ENCODE measurements at regions not wholly inside any gene's neighbourhood (a gene's known extent, or its start where the extent isn't known, plus 50 kb on each side); places are given as distances from the start of the nearest gene placed in this dataset.

DNA sequence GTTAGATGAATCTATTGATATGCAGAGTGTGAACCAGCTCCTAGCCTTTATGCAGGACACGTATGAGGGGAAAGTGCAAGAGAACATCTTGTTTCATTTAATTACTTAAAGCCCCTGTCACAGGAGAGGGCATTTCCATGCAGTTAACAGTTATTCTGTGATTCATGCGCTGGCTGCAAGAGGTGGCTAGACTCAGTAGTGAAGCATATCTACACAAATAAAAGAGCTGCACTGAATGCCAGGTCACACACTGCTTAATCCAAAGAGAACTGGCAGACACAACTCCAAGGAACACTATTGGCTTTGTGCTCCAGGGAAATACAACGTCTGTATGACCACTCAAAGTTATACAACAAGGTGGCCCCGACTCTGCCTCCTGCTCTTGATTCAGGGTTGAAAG lies 394.1 kb downstream of the C12orf75 start:
- H3K27me3 ChIP-seq (ENCODE audit: control insufficient read depth, insufficient read depth, low read length, poor library complexity, severe bottlenecking): no peaks in the 10 kb centered on the region
- no peaks in the 10 kb centered on the region for H3K36me3 Mint-ChIP-seq (ENCODE audit: low read depth)
- no peak overlapping the region for H3K4me3 Mint-ChIP-seq
- H3K4me3 ChIP-seq (ENCODE audit: low read length): no peak overlapping the region
- H3K4me1 ChIP-seq (ENCODE audit: control insufficient read depth, insufficient read depth, low read length): no peaks in the 10 kb centered on the region
- no peak overlapping the region for H3K27ac Mint-ChIP-seq
- H3K27me3 Mint-ChIP-seq (ENCODE audit: insufficient read depth): peaks cover 2% of the 10 kb centered on the region
- 65 to 81% methylated on average over 4 of the region's 4 CpGs for WGBS, 2 experiments (ENCODE audit: insufficient coverage in 1 of 2, insufficient read length in 1 of 2)
- H3K4me1 Mint-ChIP-seq: peaks cover 6% of the 10 kb centered on the region
- no peaks in the 10 kb centered on the region for H3K9me3 Mint-ChIP-seq
- TF ChIP-seq, protein P1, sequence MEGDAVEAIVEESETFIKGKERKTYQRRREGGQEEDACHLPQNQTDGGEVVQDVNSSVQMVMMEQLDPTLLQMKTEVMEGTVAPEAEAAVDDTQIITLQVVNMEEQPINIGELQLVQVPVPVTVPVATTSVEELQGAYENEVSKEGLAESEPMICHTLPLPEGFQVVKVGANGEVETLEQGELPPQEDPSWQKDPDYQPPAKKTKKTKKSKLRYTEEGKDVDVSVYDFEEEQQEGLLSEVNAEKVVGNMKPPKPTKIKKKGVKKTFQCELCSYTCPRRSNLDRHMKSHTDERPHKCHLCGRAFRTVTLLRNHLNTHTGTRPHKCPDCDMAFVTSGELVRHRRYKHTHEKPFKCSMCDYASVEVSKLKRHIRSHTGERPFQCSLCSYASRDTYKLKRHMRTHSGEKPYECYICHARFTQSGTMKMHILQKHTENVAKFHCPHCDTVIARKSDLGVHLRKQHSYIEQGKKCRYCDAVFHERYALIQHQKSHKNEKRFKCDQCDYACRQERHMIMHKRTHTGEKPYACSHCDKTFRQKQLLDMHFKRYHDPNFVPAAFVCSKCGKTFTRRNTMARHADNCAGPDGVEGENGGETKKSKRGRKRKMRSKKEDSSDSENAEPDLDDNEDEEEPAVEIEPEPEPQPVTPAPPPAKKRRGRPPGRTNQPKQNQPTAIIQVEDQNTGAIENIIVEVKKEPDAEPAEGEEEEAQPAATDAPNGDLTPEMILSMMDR (conservative IDR thresholded peaks at IDR 0.05): no peak
- H3K9ac ChIP-seq (ENCODE audit: extremely low read depth, low read length, poor library complexity, severe bottlenecking): no peak overlapping the region
- no peak for DNase-seq
- peak overlapping the region; percentile 76 for H3K27ac ChIP-seq (ENCODE audit: low read depth, low read length)
- H3K9me3 ChIP-seq (ENCODE audit: control insufficient read depth, low read length): no peaks in the 10 kb centered on the region
- no peaks in the 10 kb centered on the region for H3K36me3 ChIP-seq (ENCODE audit: control insufficient read depth, insufficient read depth, low read length)

DNA sequence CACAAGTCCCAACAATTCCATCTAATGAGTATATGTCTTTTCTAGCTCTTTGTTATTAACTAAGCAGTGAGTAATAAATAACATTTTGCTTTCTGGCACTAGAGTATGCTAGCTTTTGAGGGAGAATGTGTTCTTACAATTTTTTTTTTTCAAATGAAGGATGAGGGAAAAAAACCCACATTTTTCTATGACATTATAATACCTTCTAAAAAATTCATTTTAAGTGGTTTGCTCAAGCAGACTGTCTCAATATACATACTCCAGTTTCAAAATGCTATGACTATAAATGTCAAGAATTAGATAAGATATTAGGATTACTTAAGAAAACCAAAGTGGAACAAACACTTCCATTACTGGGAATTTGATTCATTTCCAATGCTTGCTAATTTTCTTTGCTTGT lies 394.6 kb downstream of the C12orf75 start:
- TF ChIP-seq, protein P1 (conservative IDR thresholded peaks at IDR 0.05): no peak
- Mint-ChIP-seq H3K4me3 (no peak overlapping the region), H3K4me1 (peaks cover 6% of the 10 kb centered on the region), H3K9me3 (no peaks in the 10 kb centered on the region), H3K27me3 (ENCODE audit: insufficient read depth) (peaks cover 2% of the 10 kb centered on the region), H3K36me3 (ENCODE audit: low read depth) (no peaks in the 10 kb centered on the region), H3K27ac (no peak overlapping the region)
- no peak for DNase-seq
- peaks cover 2% of the 10 kb centered on the region for H3K9me3 ChIP-seq (ENCODE audit: control insufficient read depth, low read length)
- H3K4me3 ChIP-seq (ENCODE audit: low read length): no peak overlapping the region
- no peaks in the 10 kb centered on the region for H3K36me3 ChIP-seq (ENCODE audit: control insufficient read depth, insufficient read depth, low read length)
- no peaks in the 10 kb centered on the region for H3K27me3 ChIP-seq (ENCODE audit: control insufficient read depth, insufficient read depth, low read length, poor library complexity, severe bottlenecking)
- no peak overlapping the region for H3K9ac ChIP-seq (ENCODE audit: extremely low read depth, low read length, poor library complexity, severe bottlenecking)
- peak overlapping the region; percentile 76 for H3K27ac ChIP-seq (ENCODE audit: low read depth, low read length)
- no peaks in the 10 kb centered on the region for H3K4me1 ChIP-seq (ENCODE audit: control insufficient read depth, insufficient read depth, low read length)

DNA sequence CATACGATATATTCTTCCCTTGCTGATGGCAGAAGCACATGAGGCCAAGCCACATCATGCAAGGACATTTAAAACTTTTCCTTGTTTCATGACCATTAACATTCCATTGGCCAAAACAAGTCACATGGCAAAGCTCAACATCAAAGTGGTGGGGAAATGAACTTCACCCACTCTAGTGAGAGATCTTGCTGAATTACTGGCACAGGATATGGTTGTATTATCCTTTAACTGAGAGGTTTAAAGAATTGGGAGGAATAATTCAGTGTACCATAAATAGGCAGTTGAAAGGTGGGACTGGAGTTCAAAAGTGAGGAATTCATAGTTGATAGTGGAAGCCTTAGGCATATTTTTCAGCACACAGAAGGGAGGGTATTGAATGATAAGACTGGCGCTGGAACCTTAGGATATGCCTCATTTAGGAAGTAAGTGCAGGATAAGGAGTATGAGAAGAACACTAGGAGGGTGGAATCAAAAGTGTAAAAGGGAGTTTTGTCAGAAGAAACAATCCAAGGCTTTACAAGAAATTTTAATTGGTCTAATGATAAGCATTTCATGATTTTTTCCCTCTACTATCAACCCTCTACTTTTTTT lies 398.8 kb downstream of the C12orf75 start:
- Mint-ChIP-seq H3K27ac (no peak overlapping the region), H3K27me3 (ENCODE audit: insufficient read depth) (peaks cover 18% of the 10 kb centered on the region), H3K4me1 (no peaks in the 10 kb centered on the region), H3K9me3 (peaks cover 4% of the 10 kb centered on the region), H3K4me3 (no peak overlapping the region), H3K36me3 (ENCODE audit: low read depth) (no peaks in the 10 kb centered on the region)
- H3K36me3 ChIP-seq (ENCODE audit: control insufficient read depth, insufficient read depth, low read length): no peaks in the 10 kb centered on the region
- no peak overlapping the region for H3K4me3 ChIP-seq (ENCODE audit: low read length)
- no peak for DNase-seq
- H3K27me3 ChIP-seq (ENCODE audit: control insufficient read depth, insufficient read depth, low read length, poor library complexity, severe bottlenecking): no peaks in the 10 kb centered on the region
- TF ChIP-seq, protein P1 (conservative IDR thresholded peaks at IDR 0.05): no peak
- 94 to 100% methylated on average over 2 of the region's 2 CpGs for WGBS, 2 experiments (ENCODE audit: insufficient coverage in 1 of 2, insufficient read length in 1 of 2)
- no peaks in the 10 kb centered on the region for H3K4me1 ChIP-seq (ENCODE audit: control insufficient read depth, insufficient read depth, low read length)
- H3K9ac ChIP-seq (ENCODE audit: extremely low read depth, low read length, poor library complexity, severe bottlenecking): no peak overlapping the region
- no peak overlapping the region for H3K27ac ChIP-seq (ENCODE audit: low read depth, low read length)
- H3K9me3 ChIP-seq (ENCODE audit: control insufficient read depth, low read length): peaks cover 6% of the 10 kb centered on the region

Measured in endodermal cell (in vitro differentiated cells).